ENCODE measurements at regions not wholly inside any gene's neighbourhood (a gene's known extent, or its start where the extent isn't known, plus 50 kb on each side); places are given as distances from the start of the nearest gene placed in this dataset.
"Not testable (repeated sequence)": the region's sequence is repeated elsewhere in the genome, so short reads cannot be mapped to it uniquely, and the experiment has no call there.

GRCh38 chr10:109741712-109742111 is 181.6 kb downstream of the XPNPEP1 start:
- H3K9ac ChIP-seq (ENCODE audit: insufficient read length) = no peak overlapping the region
- H3K36me3 ChIP-seq (ENCODE audit: insufficient read depth, low read length) = no peaks in the 10 kb centered on the region
- H3K9me3 ChIP-seq (ENCODE audit: low read depth, low read length) = no peaks in the 10 kb centered on the region
- no peak overlapping the region for H3K4me3 ChIP-seq
- DNase-seq (ENCODE audit: low read depth, low spot score) = no peak
- TF ChIP-seq FOXP2 (optimal IDR thresholded peaks at IDR 0.05; ENCODE audit: control extremely low read depth, extremely low read length, insufficient read depth) (no peak), POLR2AphosphoS5 (IDR thresholded peaks at IDR 0.05; ENCODE audit: borderline replicate concordance, low read depth, low read length) (no peak), EZH2 (IDR thresholded peaks at IDR 0.05) (no peak)
- no peak overlapping the region for H3K27ac ChIP-seq

- H3K9me3 ChIP-seq (ENCODE audit: low read depth, low read length) = no peaks in the 10 kb centered on the region
- no peaks in the 10 kb centered on the region for H3K36me3 ChIP-seq (ENCODE audit: insufficient read depth, low read length)
- no peak overlapping the region for H3K4me3 ChIP-seq
- no peak for DNase-seq (ENCODE audit: low read depth, low spot score)
- no peak overlapping the region for H3K9ac ChIP-seq (ENCODE audit: insufficient read length)
- TF ChIP-seq FOXP2 (optimal IDR thresholded peaks at IDR 0.05; ENCODE audit: control extremely low read depth, extremely low read length, insufficient read depth) (no peak), POLR2AphosphoS5 (IDR thresholded peaks at IDR 0.05; ENCODE audit: borderline replicate concordance, low read depth, low read length) (no peak), EZH2 (IDR thresholded peaks at IDR 0.05) (no peak)
- no peak overlapping the region for H3K27ac ChIP-seq
These were observed 182.9 kb downstream of the XPNPEP1 start for GRCh38 chr10:109740436-109740835.

- Histone ChIP-seq H3K9me3 (ENCODE audit: low read depth, low read length) (no peaks in the 10 kb centered on the region), H3K4me3 (no peak overlapping the region), H3K9ac (ENCODE audit: insufficient read length) (no peak overlapping the region), H3K27ac (no peak overlapping the region), H3K36me3 (ENCODE audit: insufficient read depth, low read length) (no peaks in the 10 kb centered on the region)
- TF ChIP-seq EZH2 (IDR thresholded peaks at IDR 0.05) = no peak
- no peak for TF ChIP-seq POLR2AphosphoS5 (IDR thresholded peaks at IDR 0.05; ENCODE audit: borderline replicate concordance, low read depth, low read length)
- no peak for TF ChIP-seq FOXP2 (optimal IDR thresholded peaks at IDR 0.05; ENCODE audit: control extremely low read depth, extremely low read length, insufficient read depth)
- DNase-seq (ENCODE audit: low read depth, low spot score) = no peak
These were observed 185.7 kb downstream of the XPNPEP1 start for GRCh38 chr10:109737626-109738025.

- Histone ChIP-seq H3K9me3 (ENCODE audit: low read depth, low read length) (no peaks in the 10 kb centered on the region), H3K4me3 (no peak overlapping the region), H3K27ac (no peak overlapping the region), H3K36me3 (ENCODE audit: insufficient read depth, low read length) (no peaks in the 10 kb centered on the region), H3K9ac (ENCODE audit: insufficient read length) (no peak overlapping the region)
- TF ChIP-seq EZH2 (IDR thresholded peaks at IDR 0.05) (no peak), POLR2AphosphoS5 (IDR thresholded peaks at IDR 0.05; ENCODE audit: borderline replicate concordance, low read depth, low read length) (no peak), FOXP2 (optimal IDR thresholded peaks at IDR 0.05; ENCODE audit: control extremely low read depth, extremely low read length, insufficient read depth) (no peak)
- DNase-seq (ENCODE audit: low read depth, low spot score) = no peak
These were observed 186.3 kb downstream of the XPNPEP1 start for GRCh38 chr10:109737009-109737408.

- Histone ChIP-seq H3K36me3 (ENCODE audit: insufficient read depth, low read length) (no peaks in the 10 kb centered on the region), H3K27ac (no peak overlapping the region), H3K9ac (ENCODE audit: insufficient read length) (no peak overlapping the region), H3K9me3 (ENCODE audit: low read depth, low read length) (no peaks in the 10 kb centered on the region), H3K4me3 (no peak overlapping the region)
- no peak for DNase-seq (ENCODE audit: low read depth, low spot score)
- TF ChIP-seq EZH2 (IDR thresholded peaks at IDR 0.05) (no peak), POLR2AphosphoS5 (IDR thresholded peaks at IDR 0.05; ENCODE audit: borderline replicate concordance, low read depth, low read length) (no peak), FOXP2 (optimal IDR thresholded peaks at IDR 0.05; ENCODE audit: control extremely low read depth, extremely low read length, insufficient read depth) (no peak)
These were observed 187.5 kb downstream of the XPNPEP1 start for GRCh38 chr10:109735776-109736175.

- H3K9ac ChIP-seq (ENCODE audit: insufficient read length) = no peak overlapping the region
- TF ChIP-seq EZH2 (IDR thresholded peaks at IDR 0.05) = no peak
- no peak for TF ChIP-seq FOXP2 (optimal IDR thresholded peaks at IDR 0.05; ENCODE audit: control extremely low read depth, extremely low read length, insufficient read depth)
- no peak for TF ChIP-seq POLR2AphosphoS5 (IDR thresholded peaks at IDR 0.05; ENCODE audit: borderline replicate concordance, low read depth, low read length)
- H3K36me3 ChIP-seq (ENCODE audit: insufficient read depth, low read length) = no peaks in the 10 kb centered on the region
- H3K9me3 ChIP-seq (ENCODE audit: low read depth, low read length) = no peaks in the 10 kb centered on the region
- H3K27ac ChIP-seq = no peak overlapping the region
- no peak for DNase-seq (ENCODE audit: low read depth, low spot score)
- no peak overlapping the region for H3K4me3 ChIP-seq
These were observed 190.9 kb downstream of the XPNPEP1 start for GRCh38 chr10:109732254-109732965.

- not testable (repeated sequence) for H3K4me3 ChIP-seq; H3K9ac ChIP-seq (ENCODE audit: insufficient read length); H3K9me3 ChIP-seq (ENCODE audit: low read depth, low read length); H3K36me3 ChIP-seq (ENCODE audit: insufficient read depth, low read length); H3K27ac ChIP-seq; DNase-seq (ENCODE audit: low read depth, low spot score)
These were observed 193.4 kb downstream of the XPNPEP1 start for GRCh38 chr10:109729895-109730294.

GRCh38 chr10:109727436-109727835 is 195.9 kb downstream of the XPNPEP1 start:
- no peak for DNase-seq (ENCODE audit: low read depth, low spot score)
- H3K4me3 ChIP-seq = no peak overlapping the region
- no peak overlapping the region for H3K9ac ChIP-seq (ENCODE audit: insufficient read length)
- H3K9me3 ChIP-seq (ENCODE audit: low read depth, low read length) = no peaks in the 10 kb centered on the region
- H3K36me3 ChIP-seq (ENCODE audit: insufficient read depth, low read length) = no peaks in the 10 kb centered on the region
- no peak overlapping the region for H3K27ac ChIP-seq
- TF ChIP-seq EZH2 (IDR thresholded peaks at IDR 0.05) (no peak), POLR2AphosphoS5 (IDR thresholded peaks at IDR 0.05; ENCODE audit: borderline replicate concordance, low read depth, low read length) (no peak), FOXP2 (optimal IDR thresholded peaks at IDR 0.05; ENCODE audit: control extremely low read depth, extremely low read length, insufficient read depth) (no peak)

GRCh38 chr10:109726473-109726872 is 196.8 kb downstream of the XPNPEP1 start:
- no peak for TF ChIP-seq POLR2AphosphoS5 (IDR thresholded peaks at IDR 0.05; ENCODE audit: borderline replicate concordance, low read depth, low read length)
- TF ChIP-seq EZH2 (IDR thresholded peaks at IDR 0.05) = no peak
- TF ChIP-seq FOXP2 (optimal IDR thresholded peaks at IDR 0.05; ENCODE audit: control extremely low read depth, extremely low read length, insufficient read depth) = no peak
- H3K9me3 ChIP-seq (ENCODE audit: low read depth, low read length) = no peaks in the 10 kb centered on the region
- no peak overlapping the region for H3K27ac ChIP-seq
- H3K4me3 ChIP-seq = no peak overlapping the region
- no peaks in the 10 kb centered on the region for H3K36me3 ChIP-seq (ENCODE audit: insufficient read depth, low read length)
- DNase-seq (ENCODE audit: low read depth, low spot score) = no peak
- H3K9ac ChIP-seq (ENCODE audit: insufficient read length) = no peak overlapping the region

Measured in SK-N-MC (cell line).